ENCODE measurements at regions not wholly inside any gene's neighbourhood (a gene's known extent, or its start where the extent isn't known, plus 50 kb on each side); places are given as distances from the start of the nearest gene placed in this dataset.

- TF ChIP-seq CTCF (IDR thresholded peaks at IDR 0.05; ENCODE audit: low read depth, low read length) (peak; percentile 48), EZH2phosphoT487 (IDR thresholded peaks at IDR 0.05; ENCODE audit: low read depth) (no peak)
Observed at GRCh38 chr2:153287109-153287801, 191.3 kb downstream of the RPRM start.
